Gastrocnemius medialis (tissue), 4 donors: ENCODE measurements at regions not wholly inside any gene's neighbourhood (a gene's known extent, or its start where the extent isn't known, plus 50 kb on each side); places are given as distances from the start of the nearest gene placed in this dataset.

Experiments used
- CTCF ChIP-seq, 5 experiments: fragments of 450-650 bp in 3 of 5; fragments of 200-600 bp in 2 of 5; sonication (generic) in 2 of 5; IDR thresholded peaks in 4 of 5; conservative IDR thresholded peaks in 1 of 5; 1 replicate in 4 of 5; 2 replicates in 1 of 5; pipeline ENCODE4 v1.5.1; 2016 to 2019; ENCODE audit warnings: antibody characterized with exemption in 5 of 5, mild to moderate bottlenecking in 3 of 5, moderate library complexity in 3 of 5
- POLR2A ChIP-seq, 2 donors: fragments of 450-650 bp; IDR thresholded peaks; one replicate each; pipeline ENCODE4 v1.6.1; 2017; ENCODE audit warnings: antibody characterized with exemption in 2 of 2, mild to moderate bottlenecking in 2 of 2, moderate library complexity in 2 of 2

GRCh38 chr12:75827061-75827460 is 204.5 kb downstream of the PHLDA1 start:
- TF ChIP-seq CTCF (IDR thresholded peaks at IDR 0.05 in 4 of 5, conservative IDR thresholded peaks at IDR 0.05 in 1 of 5) = no peak
- TF ChIP-seq POLR2A (IDR thresholded peaks at IDR 0.05) = no peak
